Vagina (tissue), 2 donors: ENCODE measurements at regions not wholly inside any gene's neighbourhood (a gene's known extent, or its start where the extent isn't known, plus 50 kb on each side); places are given as distances from the start of the nearest gene placed in this dataset.

Experiments used
- CTCF ChIP-seq, 3 experiments: fragments of 450-650 bp in 2 of 3; fragments of 200-600 bp in 1 of 3; sonication (generic) in 1 of 3; IDR thresholded peaks; one replicate each; pipeline ENCODE4 v1.5.1; 2017 to 2019; ENCODE audit warnings: antibody characterized with exemption in 3 of 3, mild to moderate bottlenecking in 2 of 3, moderate library complexity in 2 of 3
- POLR2A ChIP-seq, 2 donors: fragments of 450-650 bp; IDR thresholded peaks; one replicate each; pipeline ENCODE4 v1.6.1; 2017; ENCODE audit warnings: antibody characterized with exemption in 2 of 2, mild to moderate bottlenecking in 2 of 2, moderate library complexity in 2 of 2

DNA sequence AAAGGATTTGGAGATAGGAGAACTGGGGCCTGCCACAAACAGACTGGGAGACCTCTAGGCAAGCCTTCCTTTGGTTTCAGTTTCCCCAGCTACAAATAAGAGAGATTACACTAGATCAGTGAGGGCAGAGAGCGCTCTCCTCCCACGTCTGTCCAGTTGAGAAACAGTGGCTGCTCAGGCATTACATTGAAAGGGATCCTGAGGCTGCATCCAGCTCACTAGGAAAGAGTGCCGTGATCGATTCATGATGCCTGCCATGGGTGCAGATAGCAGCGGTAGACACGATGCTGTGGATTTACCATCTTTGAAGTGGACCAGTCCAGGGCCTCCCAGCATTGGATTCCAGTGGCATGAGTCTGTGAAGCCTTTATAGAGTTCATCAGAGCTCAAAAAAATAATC, 62.6 kb downstream of the EN1 start:
- TF ChIP-seq CTCF (IDR thresholded peaks at IDR 0.05) (no peak), POLR2A (IDR thresholded peaks at IDR 0.05) (no peak)
